SK-N-MC (cell line): ENCODE measurements at regions not wholly inside any gene's neighbourhood (a gene's known extent, or its start where the extent isn't known, plus 50 kb on each side); places are given as distances from the start of the nearest gene placed in this dataset.

ENCODE experiments used
- EZH2 ChIP-seq: fragments of 200-600 bp; sonication (generic); IDR thresholded peaks from one replicate; pipeline ENCODE4 v1.6.1; 2017; ENCODE audit warnings: antibody characterized with exemption
- FOXP2 ChIP-seq: optimal IDR thresholded peaks from 2 replicates; pipeline ENCODE3; 2011; ENCODE audit warnings: mild to moderate bottlenecking, moderate library complexity; ENCODE audit not compliant: insufficient read depth; ENCODE audit errors: extremely low read length, control extremely low read depth
- POLR2AphosphoS5 ChIP-seq: IDR thresholded peaks from 2 replicates; pipeline ENCODE4 v1.6.1; 2012; ENCODE audit warnings: mild to moderate bottlenecking, low read depth, low read length, borderline replicate concordance

GRCh38 chr7:106398786-106399185 is 114.0 kb upstream of the NAMPT start:
- TF ChIP-seq POLR2AphosphoS5 (no peak), EZH2 (no peak), FOXP2 (no peak)
